ENCODE measurements at regions not wholly inside any gene's neighbourhood (a gene's known extent, or its start where the extent isn't known, plus 50 kb on each side); places are given as distances from the start of the nearest gene placed in this dataset.
"Not testable (repeated sequence)": the region's sequence is repeated elsewhere in the genome, so short reads cannot be mapped to it uniquely, and the experiment has no call there.

- no peak overlapping the region for H3K9ac ChIP-seq (ENCODE audit: low read length in 5 of 5)
- H3K36me3 ChIP-seq (ENCODE audit: control insufficient read depth in 5 of 5, insufficient read depth in 5 of 5, low read length in 5 of 5), result no peaks in the 10 kb centered on the region
- H3K27ac ChIP-seq (ENCODE audit: low read depth, low read length), result no peak overlapping the region
- H3K4me1 ChIP-seq (ENCODE audit: control insufficient read depth in 5 of 5, insufficient read depth in 5 of 5, low read length in 5 of 5), result peaks cover 0 to 2% (median 0%) of the 10 kb centered on the region in 5 donors
- peaks cover 2 to 6% (median 4%) of the 10 kb centered on the region in 5 donors for H3K9me3 ChIP-seq (ENCODE audit: control insufficient read depth in 5 of 5, low read length in 5 of 5)
- H3K27me3 ChIP-seq (ENCODE audit: control insufficient read depth in 5 of 5, insufficient read depth in 4 of 5, low read length in 5 of 5), result no peaks in the 10 kb centered on the region
- H3K4me3 ChIP-seq (ENCODE audit: low read depth in 1 of 5, low read length in 5 of 5), result no peak overlapping the region
Observed at GRCh38 chr1:117719004-117719403, 113.2 kb downstream of the TENT5C start.

GRCh38 chr1:117732065-117732797 lies 126.4 kb downstream of the TENT5C start:
- Histone ChIP-seq H3K4me3 (ENCODE audit: low read depth in 1 of 5, low read length in 5 of 5) (no peak overlapping the region), H3K9ac (ENCODE audit: low read length in 5 of 5) (no peak overlapping the region), H3K36me3 (ENCODE audit: control insufficient read depth in 5 of 5, insufficient read depth in 5 of 5, low read length in 5 of 5) (no peaks in the 10 kb centered on the region), H3K27me3 (ENCODE audit: control insufficient read depth in 5 of 5, insufficient read depth in 4 of 5, low read length in 5 of 5) (no peaks in the 10 kb centered on the region), H3K9me3 (ENCODE audit: control insufficient read depth in 5 of 5, low read length in 5 of 5) (peaks cover 0 to 5% (median 0%) of the 10 kb centered on the region in 5 donors), H3K4me1 (ENCODE audit: control insufficient read depth in 5 of 5, insufficient read depth in 5 of 5, low read length in 5 of 5) (peaks cover 0 to 12% (median 5%) of the 10 kb centered on the region in 5 donors), H3K27ac (ENCODE audit: low read depth, low read length) (no peak overlapping the region)

GRCh38 chr1:117732956-117733355 lies 127.1 kb downstream of the TENT5C start:
- Histone ChIP-seq H3K9me3 (ENCODE audit: control insufficient read depth in 5 of 5, low read length in 5 of 5) (peaks cover 0 to 5% (median 0%) of the 10 kb centered on the region in 5 donors), H3K9ac (ENCODE audit: low read length in 5 of 5) (no peak overlapping the region), H3K36me3 (ENCODE audit: control insufficient read depth in 5 of 5, insufficient read depth in 5 of 5, low read length in 5 of 5) (no peaks in the 10 kb centered on the region), H3K27me3 (ENCODE audit: control insufficient read depth in 5 of 5, insufficient read depth in 4 of 5, low read length in 5 of 5) (no peaks in the 10 kb centered on the region), H3K4me3 (ENCODE audit: low read depth in 1 of 5, low read length in 5 of 5) (no peak overlapping the region), H3K4me1 (ENCODE audit: control insufficient read depth in 5 of 5, insufficient read depth in 5 of 5, low read length in 5 of 5) (peaks cover 0 to 12% (median 5%) of the 10 kb centered on the region in 5 donors), H3K27ac (ENCODE audit: low read depth, low read length) (no peak overlapping the region)

GRCh38 chr1:117734403-117734802 lies 128.6 kb downstream of the TENT5C start:
- H3K9ac ChIP-seq (ENCODE audit: low read length in 5 of 5), result no peak overlapping the region
- H3K27me3 ChIP-seq (ENCODE audit: control insufficient read depth in 5 of 5, insufficient read depth in 4 of 5, low read length in 5 of 5), result no peaks in the 10 kb centered on the region
- H3K9me3 ChIP-seq (ENCODE audit: control insufficient read depth in 5 of 5, low read length in 5 of 5), result peaks cover 0 to 2% (median 0%) of the 10 kb centered on the region in 5 donors
- peaks cover 0 to 12% (median 5%) of the 10 kb centered on the region in 5 donors for H3K4me1 ChIP-seq (ENCODE audit: control insufficient read depth in 5 of 5, insufficient read depth in 5 of 5, low read length in 5 of 5)
- peak overlapping the region in 1 of 5 donors; percentile 51 for H3K4me3 ChIP-seq (ENCODE audit: low read depth in 1 of 5, low read length in 5 of 5)
- no peak overlapping the region for H3K27ac ChIP-seq (ENCODE audit: low read depth, low read length)
- H3K36me3 ChIP-seq (ENCODE audit: control insufficient read depth in 5 of 5, insufficient read depth in 5 of 5, low read length in 5 of 5), result no peaks in the 10 kb centered on the region

- Histone ChIP-seq H3K4me3 (ENCODE audit: low read depth in 1 of 5, low read length in 5 of 5) (peak overlapping the region; percentile 48 to 69 (median 59)), H3K27ac (ENCODE audit: low read depth, low read length) (no peak overlapping the region), H3K27me3 (ENCODE audit: control insufficient read depth in 5 of 5, insufficient read depth in 4 of 5, low read length in 5 of 5) (no peaks in the 10 kb centered on the region), H3K9ac (ENCODE audit: low read length in 5 of 5) (peak overlapping the region; percentile 11 to 49 (median 36)), H3K9me3 (ENCODE audit: control insufficient read depth in 5 of 5, low read length in 5 of 5) (peaks cover 0 to 2% (median 0%) of the 10 kb centered on the region in 5 donors), H3K4me1 (ENCODE audit: control insufficient read depth in 5 of 5, insufficient read depth in 5 of 5, low read length in 5 of 5) (peaks cover 0 to 12% (median 7%) of the 10 kb centered on the region in 5 donors), H3K36me3 (ENCODE audit: control insufficient read depth in 5 of 5, insufficient read depth in 5 of 5, low read length in 5 of 5) (no peaks in the 10 kb centered on the region)
Observed at GRCh38 chr1:117735045-117735992, 129.5 kb downstream of the TENT5C start.

- peaks cover 0 to 2% (median 0%) of the 10 kb centered on the region in 5 donors for H3K9me3 ChIP-seq (ENCODE audit: control insufficient read depth in 5 of 5, low read length in 5 of 5)
- H3K27me3 ChIP-seq (ENCODE audit: control insufficient read depth in 5 of 5, insufficient read depth in 4 of 5, low read length in 5 of 5), result no peaks in the 10 kb centered on the region
- H3K36me3 ChIP-seq (ENCODE audit: control insufficient read depth in 5 of 5, insufficient read depth in 5 of 5, low read length in 5 of 5), result no peaks in the 10 kb centered on the region
- peaks cover 0 to 8% (median 6%) of the 10 kb centered on the region in 5 donors for H3K4me1 ChIP-seq (ENCODE audit: control insufficient read depth in 5 of 5, insufficient read depth in 5 of 5, low read length in 5 of 5)
- H3K9ac ChIP-seq (ENCODE audit: low read length in 5 of 5), result no peak overlapping the region
- H3K27ac ChIP-seq (ENCODE audit: low read depth, low read length), result no peak overlapping the region
- no peak overlapping the region for H3K4me3 ChIP-seq (ENCODE audit: low read depth in 1 of 5, low read length in 5 of 5)
Observed at GRCh38 chr1:117739504-117739903, 133.7 kb downstream of the TENT5C start.

GRCh38 chr1:117740496-117740895 lies 134.6 kb downstream of the TENT5C start:
- Histone ChIP-seq H3K4me1 (ENCODE audit: control insufficient read depth in 5 of 5, insufficient read depth in 5 of 5, low read length in 5 of 5) (peaks cover 0 to 2% (median under 1%) of the 10 kb centered on the region in 5 donors), H3K9ac (ENCODE audit: low read length in 5 of 5) (no peak overlapping the region), H3K27me3 (ENCODE audit: control insufficient read depth in 5 of 5, insufficient read depth in 4 of 5, low read length in 5 of 5) (no peaks in the 10 kb centered on the region), H3K4me3 (ENCODE audit: low read depth in 1 of 5, low read length in 5 of 5) (no peak overlapping the region), H3K9me3 (ENCODE audit: control insufficient read depth in 5 of 5, low read length in 5 of 5) (peaks cover 0 to 2% (median 0%) of the 10 kb centered on the region in 5 donors), H3K36me3 (ENCODE audit: control insufficient read depth in 5 of 5, insufficient read depth in 5 of 5, low read length in 5 of 5) (no peaks in the 10 kb centered on the region), H3K27ac (ENCODE audit: low read depth, low read length) (no peak overlapping the region)

GRCh38 chr1:117746565-117746964 lies 140.7 kb downstream of the TENT5C start:
- not testable (repeated sequence) for H3K36me3 ChIP-seq (ENCODE audit: control insufficient read depth in 5 of 5, insufficient read depth in 5 of 5, low read length in 5 of 5); H3K27me3 ChIP-seq (ENCODE audit: control insufficient read depth in 5 of 5, insufficient read depth in 4 of 5, low read length in 5 of 5); H3K9me3 ChIP-seq (ENCODE audit: control insufficient read depth in 5 of 5, low read length in 5 of 5); H3K9ac ChIP-seq (ENCODE audit: low read length in 5 of 5); H3K4me1 ChIP-seq (ENCODE audit: control insufficient read depth in 5 of 5, insufficient read depth in 5 of 5, low read length in 5 of 5); H3K4me3 ChIP-seq (ENCODE audit: low read depth in 1 of 5, low read length in 5 of 5); H3K27ac ChIP-seq (ENCODE audit: low read depth, low read length)

- Histone ChIP-seq H3K27me3 (ENCODE audit: control insufficient read depth in 5 of 5, insufficient read depth in 4 of 5, low read length in 5 of 5) (no peaks in the 10 kb centered on the region), H3K27ac (ENCODE audit: low read depth, low read length) (no peak overlapping the region), H3K9ac (ENCODE audit: low read length in 5 of 5) (no peak overlapping the region), H3K4me3 (ENCODE audit: low read depth in 1 of 5, low read length in 5 of 5) (no peak overlapping the region), H3K4me1 (ENCODE audit: control insufficient read depth in 5 of 5, insufficient read depth in 5 of 5, low read length in 5 of 5) (no peaks in the 10 kb centered on the region), H3K36me3 (ENCODE audit: control insufficient read depth in 5 of 5, insufficient read depth in 5 of 5, low read length in 5 of 5) (no peaks in the 10 kb centered on the region), H3K9me3 (ENCODE audit: control insufficient read depth in 5 of 5, low read length in 5 of 5) (peaks cover 0 to 7% (median 3%) of the 10 kb centered on the region in 5 donors)
Observed at GRCh38 chr1:117747605-117748004, 141.8 kb downstream of the TENT5C start.

GRCh38 chr1:117751321-117751720 lies 145.5 kb downstream of the TENT5C start:
- H3K9ac ChIP-seq (ENCODE audit: low read length in 5 of 5), result no peak overlapping the region
- H3K27ac ChIP-seq (ENCODE audit: low read depth, low read length), result no peak overlapping the region
- H3K36me3 ChIP-seq (ENCODE audit: control insufficient read depth in 5 of 5, insufficient read depth in 5 of 5, low read length in 5 of 5), result no peaks in the 10 kb centered on the region
- H3K27me3 ChIP-seq (ENCODE audit: control insufficient read depth in 5 of 5, insufficient read depth in 4 of 5, low read length in 5 of 5), result peaks cover 0 to 4% (median 0%) of the 10 kb centered on the region in 5 donors
- H3K4me3 ChIP-seq (ENCODE audit: low read depth in 1 of 5, low read length in 5 of 5), result no peak overlapping the region
- H3K4me1 ChIP-seq (ENCODE audit: control insufficient read depth in 5 of 5, insufficient read depth in 5 of 5, low read length in 5 of 5), result peaks cover 0 to 7% (median 3%) of the 10 kb centered on the region in 5 donors
- H3K9me3 ChIP-seq (ENCODE audit: control insufficient read depth in 5 of 5, low read length in 5 of 5), result peaks cover 0 to 7% (median 3%) of the 10 kb centered on the region in 5 donors
